ENCODE measurements at regions not wholly inside any gene's neighbourhood (a gene's known extent, or its start where the extent isn't known, plus 50 kb on each side); places are given as distances from the start of the nearest gene placed in this dataset.
"Not testable (repeated sequence)": the region's sequence is repeated elsewhere in the genome, so short reads cannot be mapped to it uniquely, and the experiment has no call there.

GRCh38 chr14:40074169-40074568, 641.9 kb upstream of the FBXO33 start:
- DNase-seq, result no peak

GRCh38 chr14:40072175-40072574, 639.9 kb upstream of the FBXO33 start:
- DNase-seq, result no peak

GRCh38 chr14:40058901-40059897, 627.0 kb upstream of the FBXO33 start:
- no peak for DNase-seq

- no peak for DNase-seq
These were observed 621.2 kb upstream of the FBXO33 start for GRCh38 chr14:40053416-40053815.

- DNase-seq, result no peak
These were observed 596.8 kb upstream of the FBXO33 start for GRCh38 chr14:40028991-40029390.

- DNase-seq, result no peak
These were observed 592.9 kb upstream of the FBXO33 start for GRCh38 chr14:40025101-40025500.

GRCh38 chr14:40010961-40011360, 578.7 kb upstream of the FBXO33 start:
- no peak for DNase-seq

GRCh38 chr14:40009771-40010170, 577.5 kb upstream of the FBXO33 start:
- no peak for DNase-seq

- not testable (repeated sequence) for DNase-seq
These were observed 576.1 kb upstream of the FBXO33 start for GRCh38 chr14:40008345-40008744.

- no peak for DNase-seq
These were observed 572.8 kb upstream of the FBXO33 start for GRCh38 chr14:40004871-40005500.

GRCh38 chr14:40003773-40004172, 571.5 kb upstream of the FBXO33 start:
- DNase-seq, result no peak

GRCh38 chr14:39998854-39999253, 566.6 kb upstream of the FBXO33 start:
- DNase-seq, result no peak

GRCh38 chr14:39998114-39998513, 565.9 kb upstream of the FBXO33 start:
- no peak for DNase-seq

GRCh38 chr14:39991041-39991440, 558.8 kb upstream of the FBXO33 start:
- DNase-seq, result peak; percentile 37 to 69

- DNase-seq, result peak; percentile 44 to 53
These were observed 556.7 kb upstream of the FBXO33 start for GRCh38 chr14:39988939-39989338.

- no peak for DNase-seq
These were observed 552.1 kb upstream of the FBXO33 start for GRCh38 chr14:39984323-39984722.

GRCh38 chr14:39977198-39977597, 545.0 kb upstream of the FBXO33 start:
- DNase-seq, result no peak

GRCh38 chr14:39974036-39974435, 541.8 kb upstream of the FBXO33 start:
- DNase-seq, result no peak

- no peak for DNase-seq
These were observed 540.5 kb upstream of the FBXO33 start for GRCh38 chr14:39972704-39973103.

- no peak for DNase-seq
These were observed 535.7 kb upstream of the FBXO33 start for GRCh38 chr14:39967885-39968284.

GRCh38 chr14:39957987-39958386, 525.8 kb upstream of the FBXO33 start:
- no peak for DNase-seq

GRCh38 chr14:39957290-39957689, 525.1 kb upstream of the FBXO33 start:
- DNase-seq, result no peak

- no peak for DNase-seq
These were observed 524.1 kb upstream of the FBXO33 start for GRCh38 chr14:39956372-39956771.

GRCh38 chr14:39948235-39948634, 516.0 kb upstream of the FBXO33 start:
- DNase-seq, result no peak

Data from SHP77 (cell line).